Femur (tissue), 1 donor: ENCODE measurements at regions not wholly inside any gene's neighbourhood (a gene's known extent, or its start where the extent isn't known, plus 50 kb on each side); places are given as distances from the start of the nearest gene placed in this dataset.
"Not testable (repeated sequence)": the region's sequence is repeated elsewhere in the genome, so short reads cannot be mapped to it uniquely, and the experiment has no call there.

Experiments used
- DNase-seq: peaks from one replicate; pipeline ENCODE4 v3.0.0-alpha.2; 2017

GRCh38 chr17:82998637-82999036 lies 80.8 kb upstream of the METRNL start:
- no peak for DNase-seq

DNA sequence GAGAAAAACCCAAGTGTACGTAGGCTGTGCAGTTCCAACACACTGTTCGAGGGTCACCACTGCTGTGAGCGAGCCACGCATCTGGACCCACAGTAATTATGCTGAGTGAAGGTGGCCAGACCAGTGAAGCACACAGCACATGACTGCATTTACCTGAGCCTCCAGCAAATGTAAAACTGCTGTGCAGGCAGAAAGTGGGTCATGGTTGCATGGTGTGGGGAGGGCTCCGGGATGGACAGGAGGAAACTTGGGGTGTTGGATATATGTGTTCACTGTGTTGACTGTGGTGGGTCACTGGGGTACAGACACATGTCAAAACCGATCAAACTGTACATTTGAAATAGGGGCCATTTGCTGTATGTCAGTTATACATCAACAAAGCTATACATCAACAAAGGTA lies 78.7 kb upstream of the METRNL start:
- DNase-seq = no peak

GRCh38 chr17:83002118-83002805 lies 77.1 kb upstream of the METRNL start:
- DNase-seq = no peak

DNA sequence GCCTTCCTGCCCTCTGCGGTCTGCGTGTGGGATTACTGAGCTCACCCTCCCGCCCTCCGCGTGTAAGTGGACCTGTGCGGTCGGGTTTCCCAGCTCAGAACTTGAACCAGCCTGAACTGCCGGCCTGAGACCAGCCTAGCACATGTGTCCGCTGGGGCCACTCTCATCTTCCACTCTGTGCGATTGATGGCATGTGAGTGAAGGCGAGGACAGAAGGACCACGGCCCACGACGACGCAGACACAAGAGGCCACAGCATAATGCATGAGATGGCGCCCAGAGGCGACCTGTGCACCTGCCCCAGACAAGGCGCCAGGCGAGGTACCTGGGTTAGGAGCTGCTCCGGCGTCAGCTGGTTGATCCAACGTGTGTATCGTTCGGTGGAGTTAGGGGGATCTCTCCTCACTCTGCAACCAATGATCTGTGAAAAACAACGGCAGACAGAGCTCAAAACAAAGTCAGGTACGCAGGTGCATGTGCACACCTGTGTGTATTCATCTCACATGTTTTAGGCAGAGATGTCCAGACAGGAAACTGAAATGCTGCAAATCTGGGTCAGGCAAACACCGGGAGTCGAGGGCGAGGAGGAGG lies 74.5 kb upstream of the METRNL start:
- no peak for DNase-seq

- DNase-seq = no peak
Observed at GRCh38 chr17:83005639-83006038, 73.8 kb upstream of the METRNL start.

DNA sequence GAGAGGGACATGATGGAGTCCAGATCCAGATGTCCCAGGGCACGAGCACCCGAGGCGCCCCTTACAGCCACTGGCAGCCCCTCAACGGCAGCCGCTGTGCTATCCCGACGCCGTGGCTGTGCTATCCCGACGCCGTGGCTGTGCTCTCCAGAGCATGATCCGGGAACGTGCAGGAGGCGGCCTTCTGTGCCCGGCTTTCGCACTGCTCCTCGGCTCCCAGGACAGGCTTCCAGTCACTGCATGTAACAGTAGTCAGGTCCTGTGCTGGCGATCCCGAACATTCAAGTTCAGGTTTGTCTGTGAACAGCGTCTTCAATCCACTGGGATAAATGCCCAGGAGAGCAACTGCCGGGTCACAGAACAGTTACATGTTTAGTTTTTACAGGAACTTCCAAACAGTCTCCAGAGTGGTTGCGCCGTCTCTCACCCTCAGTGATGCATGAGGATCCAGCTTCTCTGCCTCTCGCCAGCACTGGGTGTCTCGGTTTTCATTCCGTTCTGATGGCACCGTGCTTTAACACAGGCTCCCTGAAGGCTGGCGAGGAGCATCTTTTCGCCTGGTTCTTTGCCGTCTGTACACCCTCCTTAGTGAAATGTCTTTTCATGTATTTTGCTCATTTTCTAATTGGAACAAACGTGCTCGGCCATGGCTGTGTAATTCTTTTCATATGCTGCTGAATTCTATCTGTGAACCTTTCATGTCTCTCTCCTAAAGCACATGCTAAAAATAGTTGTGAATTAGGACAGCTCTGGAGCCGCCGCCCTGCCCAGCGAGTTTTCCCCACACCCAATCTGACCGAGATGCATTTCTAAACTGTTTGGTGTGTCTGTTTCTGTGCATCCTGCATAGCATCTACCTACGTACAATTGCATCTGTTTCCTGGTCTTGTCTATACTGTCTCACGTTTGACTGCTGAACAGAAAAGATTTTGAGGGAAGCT lies 72.6 kb upstream of the METRNL start:
- DNase-seq = no peak

DNA sequence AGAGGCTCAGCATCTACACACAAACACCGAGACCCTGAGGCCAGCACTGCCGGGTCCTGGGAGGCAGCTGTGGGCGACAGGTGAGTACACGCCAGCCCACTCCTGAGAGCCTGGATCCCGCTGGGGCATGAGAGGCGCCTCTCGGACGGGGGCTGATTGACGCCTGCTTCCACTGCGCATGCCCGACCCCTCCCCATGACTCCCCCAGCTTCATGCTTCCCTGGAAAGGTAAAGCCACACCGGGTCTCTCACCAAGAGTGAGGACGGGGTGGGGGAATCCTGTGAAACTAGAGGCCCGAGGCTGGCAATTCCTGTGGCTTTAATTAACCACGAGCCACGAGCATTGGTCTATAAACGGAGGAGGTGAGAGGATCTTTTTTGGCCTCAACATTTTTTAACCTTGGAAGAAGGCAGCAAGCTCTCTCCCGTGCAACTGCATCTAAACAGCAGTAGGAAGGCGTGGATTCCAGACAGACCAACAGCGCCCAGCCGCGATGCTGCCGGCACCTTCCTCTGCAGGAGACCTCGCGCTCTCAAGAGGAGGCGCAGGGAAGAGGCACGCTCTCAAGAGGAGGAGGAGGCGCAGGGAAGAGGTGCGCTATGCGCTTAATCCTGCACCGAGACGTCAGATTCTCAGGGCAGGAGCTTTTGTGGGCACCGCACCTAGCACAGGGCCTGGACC lies 71.8 kb upstream of the METRNL start:
- no peak for DNase-seq

GRCh38 chr17:83008186-83008510 lies 71.3 kb upstream of the METRNL start:
- no peak for DNase-seq

- no peak for DNase-seq
Observed at GRCh38 chr17:83008526-83008925, 70.9 kb upstream of the METRNL start.

DNA sequence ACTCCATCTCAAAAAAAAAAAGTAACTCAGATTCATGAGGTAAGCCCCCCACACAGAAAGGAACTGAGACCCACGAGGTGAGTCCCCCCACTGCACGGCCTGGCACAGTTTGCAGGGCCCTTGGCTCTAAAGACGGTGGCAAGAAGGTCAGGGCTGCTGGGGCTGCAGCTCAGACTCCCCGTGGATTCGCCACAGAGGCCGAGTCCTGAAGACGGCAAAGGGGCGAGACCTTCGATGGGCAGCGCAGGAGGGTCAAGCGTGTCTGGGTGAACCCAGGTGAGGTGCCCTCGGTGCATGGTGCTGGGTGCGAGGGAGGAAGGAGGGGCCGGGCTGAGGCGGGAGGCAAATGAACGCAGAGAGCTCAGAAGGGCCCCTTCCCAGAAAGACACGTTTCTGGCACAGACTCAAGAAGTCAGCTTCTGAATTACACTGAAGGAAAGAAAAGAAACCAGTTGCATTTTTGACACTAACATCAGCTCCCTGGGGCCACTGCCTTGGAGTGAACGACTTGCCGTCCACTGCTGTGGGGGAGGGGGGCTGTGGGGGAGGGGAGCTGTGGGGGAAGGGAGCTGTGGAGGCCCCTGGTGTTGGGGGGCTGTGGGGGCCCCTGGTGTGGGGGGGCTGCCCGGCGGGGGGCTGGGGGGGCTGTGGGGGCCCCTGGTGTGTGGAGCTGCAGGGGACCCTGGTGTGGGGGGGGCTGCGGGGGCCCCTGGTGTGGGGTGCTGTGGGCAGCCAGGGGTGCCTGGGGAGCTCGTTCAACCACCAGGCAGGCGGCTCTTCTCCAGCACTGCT lies 69.8 kb upstream of the METRNL start:
- DNase-seq = no peak

DNA sequence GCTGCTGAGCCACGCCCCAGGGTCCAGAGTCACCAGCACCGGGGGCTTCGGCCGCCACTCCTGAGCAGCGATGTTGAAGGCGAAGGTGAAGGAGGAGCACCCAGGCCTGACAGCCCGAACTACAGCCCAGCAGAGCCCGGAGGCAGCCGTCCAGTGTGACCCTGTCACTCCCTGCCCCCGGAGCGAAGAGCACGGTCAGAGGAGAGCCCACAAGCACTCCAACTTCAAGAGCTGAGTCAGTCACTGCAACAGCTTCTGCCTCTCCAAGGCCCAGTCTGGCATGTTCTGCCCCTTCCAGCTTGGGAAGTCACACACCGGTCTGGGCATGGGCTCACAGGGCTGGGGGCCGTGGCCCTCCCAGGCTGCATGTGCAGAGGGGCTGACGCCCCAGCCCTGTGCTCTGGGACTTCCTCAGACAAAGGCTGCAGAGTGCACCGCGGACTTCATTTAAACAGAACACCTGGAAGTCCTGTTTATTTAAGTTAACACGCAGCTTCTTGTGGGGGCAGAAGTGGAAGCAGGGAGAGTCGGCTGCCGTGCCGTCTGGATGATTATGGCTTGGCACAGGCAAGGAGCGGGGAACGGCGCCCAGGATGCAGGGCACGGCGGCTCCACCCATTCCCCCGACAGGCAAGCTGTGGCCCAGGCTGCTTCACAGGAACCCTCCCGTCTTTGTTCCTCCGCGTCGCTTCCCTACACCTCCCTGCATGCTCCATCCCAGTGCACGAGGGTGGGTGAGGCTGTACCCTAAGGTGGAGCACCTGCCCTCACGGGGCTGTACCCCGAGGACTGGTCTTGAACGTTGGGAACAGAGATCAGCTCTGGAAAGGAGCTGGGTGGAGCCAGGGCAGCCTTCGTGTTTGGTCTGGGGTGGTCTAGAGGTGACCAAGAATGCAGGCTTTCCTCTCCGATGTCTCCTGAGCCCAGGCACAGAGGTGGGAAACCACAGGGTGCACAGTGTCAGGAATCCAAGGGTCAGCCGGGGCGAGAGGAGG lies 68.9 kb upstream of the METRNL start:
- DNase-seq = peak; percentile 52

DNA sequence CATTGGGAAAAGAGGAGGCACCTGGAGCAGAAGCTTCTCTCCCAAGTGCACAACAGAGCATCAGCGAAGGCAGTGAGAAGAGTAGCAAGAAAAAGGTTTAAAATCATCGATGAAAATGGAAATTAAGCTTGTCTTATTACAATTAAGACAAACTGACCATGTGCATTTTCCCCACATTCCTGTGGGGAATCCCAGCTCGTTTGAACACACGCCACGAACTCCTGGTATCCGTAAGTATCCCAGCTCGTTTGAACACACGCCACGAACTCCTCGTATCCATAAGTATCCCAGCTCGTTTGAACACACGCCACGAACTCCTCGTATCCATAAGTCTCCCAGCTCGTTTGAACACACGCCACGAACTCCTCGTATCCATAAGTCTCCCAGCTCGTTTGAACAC lies 67.7 kb upstream of the METRNL start:
- DNase-seq = not testable (repeated sequence)

DNA sequence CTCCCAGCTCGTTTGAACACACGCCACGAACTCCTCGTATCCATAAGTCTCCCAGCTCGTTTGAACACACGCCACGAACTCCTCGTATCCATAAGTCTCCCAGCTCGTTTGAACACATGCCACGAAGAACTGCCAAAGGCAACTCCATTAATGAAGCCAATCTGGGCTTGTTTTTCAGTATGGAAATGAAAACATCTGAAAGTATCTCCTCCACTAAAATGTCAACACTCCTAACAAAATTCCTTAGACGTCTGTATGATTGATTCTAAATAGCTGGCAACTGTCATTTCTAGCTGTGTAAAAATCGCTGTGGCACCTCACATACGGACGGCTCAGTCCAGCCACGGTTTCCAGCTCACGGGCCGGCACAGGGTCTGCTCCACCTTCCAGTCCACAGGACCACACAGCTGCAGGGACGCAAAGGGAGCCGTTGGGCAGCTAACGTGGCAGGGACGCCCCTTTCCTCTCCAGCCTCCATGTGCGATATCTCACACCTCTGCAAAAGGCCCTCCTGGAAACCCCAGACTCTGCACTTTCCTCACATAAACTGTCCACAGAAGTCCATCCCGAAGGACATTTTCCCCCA lies 67.1 kb upstream of the METRNL start:
- peak; percentile 60 for DNase-seq

- DNase-seq = peak; percentile 80
Observed at GRCh38 chr17:83012868-83013778, 66.3 kb upstream of the METRNL start.

GRCh38 chr17:83013779-83014117 lies 65.7 kb upstream of the METRNL start:
- no peak for DNase-seq

GRCh38 chr17:83014297-83014696 lies 65.1 kb upstream of the METRNL start:
- DNase-seq = no peak

GRCh38 chr17:83014940-83015910 lies 64.2 kb upstream of the METRNL start:
- DNase-seq = no peak

GRCh38 chr17:83018658-83019193 lies 60.7 kb upstream of the METRNL start:
- DNase-seq = no peak
